DND-41 (cell line): ENCODE measurements at regions not wholly inside any gene's neighbourhood (a gene's known extent, or its start where the extent isn't known, plus 50 kb on each side); places are given as distances from the start of the nearest gene placed in this dataset.

Source experiments
- ATAC-seq: fragments of 200-7000 bp; cut with Tn5 transposase; 3 replicates; pipeline ENCODE4 v1.9.1; 2021; ENCODE audit warnings: low read depth; ENCODE audit not compliant: insufficient read depth
- DNase-seq: peaks from one replicate; pipeline ENCODE4 v3.0.0-alpha.2; 2020
- H2AFZ ChIP-seq: 2 replicates; pipeline ENCODE4 v1.6.0; 2012; ENCODE audit warnings: low read depth, low read length
- H3K27ac ChIP-seq: 2 replicates; pipeline ENCODE4 v1.5.1; 2012; ENCODE audit warnings: low read length, inconsistent platforms
- H3K27me3 ChIP-seq: fragments of 200-600 bp; sonication (generic); 2 replicates; pipeline ENCODE4 v1.6.0; 2012; ENCODE audit warnings: low read length, mild to moderate bottlenecking, inconsistent platforms; ENCODE audit not compliant: insufficient read depth, poor library complexity
- H3K36me3 ChIP-seq: 2 replicates; pipeline ENCODE4 v1.5.1; 2012; ENCODE audit warnings: low read length, inconsistent platforms; ENCODE audit not compliant: insufficient read depth
- H3K4me1 ChIP-seq: 2 replicates; pipeline ENCODE4 v1.5.1; 2012; ENCODE audit warnings: mild to moderate bottlenecking, low read length; ENCODE audit not compliant: insufficient read depth
- H3K4me2 ChIP-seq: 2 replicates; pipeline ENCODE4 v1.6.0; 2012; ENCODE audit warnings: mild to moderate bottlenecking, moderate library complexity, low read length, inconsistent platforms; ENCODE audit not compliant: insufficient read depth
- H3K4me3 ChIP-seq, 2 experiments: fragments of 200-600 bp in 1 of 2; shearing (Covaris generic) in 1 of 2; 2 replicates each; pipeline ENCODE4 v1.5.1; 2012 to 2016; ENCODE audit warnings: inconsistent platforms in 2 of 2, low read length in 2 of 2, mild to moderate bottlenecking in 2 of 2, low read depth in 1 of 2, moderate library complexity in 1 of 2
- H3K79me2 ChIP-seq: 2 replicates; pipeline ENCODE4 v1.6.0; 2012; ENCODE audit warnings: low read length, inconsistent platforms; ENCODE audit not compliant: insufficient read depth
- H3K9ac ChIP-seq: 2 replicates; pipeline ENCODE4 v1.6.0; 2012; ENCODE audit warnings: low read depth, mild to moderate bottlenecking, inconsistent platforms, low read length, moderate library complexity
- H3K9me3 ChIP-seq: 2 replicates; pipeline ENCODE4 v1.5.1; 2012; ENCODE audit warnings: low read length, moderate library complexity, mild to moderate bottlenecking, inconsistent platforms; ENCODE audit not compliant: insufficient read depth, severe bottlenecking
- H4K20me1 ChIP-seq: 2 replicates; pipeline ENCODE4 v1.6.0; 2012; ENCODE audit warnings: low read length; ENCODE audit not compliant: insufficient read depth
- EZH2 ChIP-seq: IDR thresholded peaks from 3 replicates; pipeline ENCODE4 v1.6.1; 2012; ENCODE audit warnings: borderline replicate concordance, low read depth, mild to moderate bottlenecking, moderate library complexity, low read length, inconsistent platforms; ENCODE audit not compliant: severe bottlenecking
- TF ChIP-seq, protein P1 (sequence below): IDR thresholded peaks from 2 replicates; pipeline ENCODE4 v1.5.1; 2012; ENCODE audit warnings: borderline replicate concordance, low read length, moderate library complexity, mild to moderate bottlenecking; ENCODE audit not compliant: poor library complexity, severe bottlenecking; ENCODE audit errors: extremely low read depth

DNA sequence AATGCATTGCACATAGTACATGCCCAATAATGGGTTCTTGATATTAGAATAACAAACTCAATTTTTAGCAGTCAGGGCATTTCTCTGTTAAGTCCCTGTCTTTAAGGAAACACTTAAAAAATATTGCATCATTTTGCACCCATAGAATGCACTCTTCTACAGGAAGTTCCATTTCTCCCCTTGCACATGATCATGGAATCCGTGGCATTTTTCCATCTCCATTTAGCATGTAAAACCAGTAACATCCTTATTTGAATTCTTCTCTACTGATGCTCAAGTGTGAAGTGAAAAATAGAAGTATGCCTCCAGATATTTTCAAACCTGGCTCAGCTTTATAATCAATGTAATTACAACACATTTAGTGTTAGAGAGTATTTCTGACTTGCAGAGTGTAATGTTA is 192.8 kb downstream of the RWDD3 start:
- Histone ChIP-seq H2AFZ (no peak overlapping the region), H3K9me3 (no peaks in the 10 kb centered on the region), H3K27ac (no peak overlapping the region), H3K4me3 (no peak overlapping the region), H3K9ac (no peak overlapping the region), H3K4me1 (no peaks in the 10 kb centered on the region), H3K79me2 (no peaks in the 10 kb centered on the region), H3K36me3 (no peaks in the 10 kb centered on the region), H3K27me3 (no peaks in the 10 kb centered on the region), H3K4me2 (no peak overlapping the region), H4K20me1 (no peaks in the 10 kb centered on the region)
- TF ChIP-seq, protein P1, sequence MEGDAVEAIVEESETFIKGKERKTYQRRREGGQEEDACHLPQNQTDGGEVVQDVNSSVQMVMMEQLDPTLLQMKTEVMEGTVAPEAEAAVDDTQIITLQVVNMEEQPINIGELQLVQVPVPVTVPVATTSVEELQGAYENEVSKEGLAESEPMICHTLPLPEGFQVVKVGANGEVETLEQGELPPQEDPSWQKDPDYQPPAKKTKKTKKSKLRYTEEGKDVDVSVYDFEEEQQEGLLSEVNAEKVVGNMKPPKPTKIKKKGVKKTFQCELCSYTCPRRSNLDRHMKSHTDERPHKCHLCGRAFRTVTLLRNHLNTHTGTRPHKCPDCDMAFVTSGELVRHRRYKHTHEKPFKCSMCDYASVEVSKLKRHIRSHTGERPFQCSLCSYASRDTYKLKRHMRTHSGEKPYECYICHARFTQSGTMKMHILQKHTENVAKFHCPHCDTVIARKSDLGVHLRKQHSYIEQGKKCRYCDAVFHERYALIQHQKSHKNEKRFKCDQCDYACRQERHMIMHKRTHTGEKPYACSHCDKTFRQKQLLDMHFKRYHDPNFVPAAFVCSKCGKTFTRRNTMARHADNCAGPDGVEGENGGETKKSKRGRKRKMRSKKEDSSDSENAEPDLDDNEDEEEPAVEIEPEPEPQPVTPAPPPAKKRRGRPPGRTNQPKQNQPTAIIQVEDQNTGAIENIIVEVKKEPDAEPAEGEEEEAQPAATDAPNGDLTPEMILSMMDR = no peak
- TF ChIP-seq EZH2 = no peak
- DNase-seq (no peak), ATAC-seq (no peak)

DNA sequence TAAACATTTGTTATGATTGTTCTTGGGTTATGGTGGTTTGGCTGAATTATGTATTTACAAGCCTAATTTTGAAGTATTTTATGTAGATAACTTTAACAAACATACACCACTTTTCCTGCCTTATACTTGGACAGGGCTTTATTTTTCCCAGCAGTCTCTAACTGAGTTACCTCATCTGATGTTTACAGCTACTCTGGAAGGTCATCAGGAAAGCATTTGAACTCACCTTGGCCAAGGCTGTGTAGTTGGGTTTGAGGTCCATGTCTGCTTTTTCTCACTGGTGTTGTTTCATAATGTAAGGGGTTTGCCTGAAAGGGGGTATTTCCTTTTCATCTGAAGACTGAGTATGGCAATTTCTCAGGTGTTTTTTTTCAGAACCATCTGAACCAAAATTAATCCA is 193.5 kb downstream of the RWDD3 start:
- no peak overlapping the region for H3K4me2 ChIP-seq
- H3K4me1 ChIP-seq = no peaks in the 10 kb centered on the region
- no peak overlapping the region for H3K9ac ChIP-seq
- no peak overlapping the region for H3K4me3 ChIP-seq
- H3K9me3 ChIP-seq = no peaks in the 10 kb centered on the region
- H3K36me3 ChIP-seq = no peaks in the 10 kb centered on the region
- H2AFZ ChIP-seq = no peak overlapping the region
- no peak for DNase-seq
- no peaks in the 10 kb centered on the region for H3K79me2 ChIP-seq
- ATAC-seq = no peak
- no peaks in the 10 kb centered on the region for H4K20me1 ChIP-seq
- no peak overlapping the region for H3K27ac ChIP-seq
- no peaks in the 10 kb centered on the region for H3K27me3 ChIP-seq
- TF ChIP-seq, protein P1 = no peak
- TF ChIP-seq EZH2 = no peak

DNA sequence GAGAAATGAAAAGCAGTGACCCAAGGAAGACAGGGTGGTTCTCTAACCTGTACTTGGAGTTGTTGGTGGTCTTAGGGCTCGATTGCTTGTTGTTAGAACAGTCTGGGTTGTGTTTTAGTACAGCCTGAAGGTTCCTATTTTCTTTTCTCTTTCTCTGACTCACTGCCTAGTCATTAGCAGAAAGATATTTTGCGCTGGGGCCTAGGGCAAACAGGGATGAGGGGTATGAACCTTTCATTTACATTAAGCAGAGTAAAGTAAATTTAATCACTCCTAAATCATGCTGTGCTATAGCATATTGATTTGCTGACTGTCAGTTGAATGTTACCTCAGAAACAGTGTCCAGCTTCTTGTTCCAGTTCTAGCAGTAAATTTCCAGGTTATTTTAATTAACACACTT is 197.2 kb downstream of the RWDD3 start:
- no peaks in the 10 kb centered on the region for H3K79me2 ChIP-seq
- no peak overlapping the region for H3K4me3 ChIP-seq
- no peak overlapping the region for H3K4me2 ChIP-seq
- no peak overlapping the region for H3K9ac ChIP-seq
- H4K20me1 ChIP-seq = no peaks in the 10 kb centered on the region
- no peak overlapping the region for H2AFZ ChIP-seq
- H3K27ac ChIP-seq = no peak overlapping the region
- ATAC-seq (no peak), DNase-seq (no peak)
- no peaks in the 10 kb centered on the region for H3K9me3 ChIP-seq
- no peaks in the 10 kb centered on the region for H3K27me3 ChIP-seq
- TF ChIP-seq EZH2 = no peak
- TF ChIP-seq, protein P1 = no peak
- H3K36me3 ChIP-seq = no peaks in the 10 kb centered on the region
- H3K4me1 ChIP-seq = no peaks in the 10 kb centered on the region

DNA sequence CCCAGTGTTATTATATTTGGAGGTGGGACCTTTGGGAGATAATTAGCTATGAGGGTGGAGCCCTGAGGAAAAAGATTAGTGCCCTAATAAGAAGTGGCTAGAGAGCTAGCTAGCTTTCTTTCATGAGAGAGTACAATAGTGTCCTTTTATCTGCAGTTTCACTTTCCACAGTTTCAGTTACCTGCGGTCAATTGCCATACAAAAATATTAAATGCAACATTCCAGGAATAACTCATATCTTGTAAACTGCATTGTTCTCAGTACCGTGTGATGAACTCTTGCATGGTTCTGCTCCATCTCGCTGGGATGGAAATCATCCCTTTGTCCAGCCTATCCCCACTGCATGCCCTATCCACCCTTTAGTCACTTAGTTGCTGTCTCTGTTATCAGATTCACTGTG is 201.6 kb downstream of the RWDD3 start:
- ATAC-seq = no peak
- H3K4me2 ChIP-seq = no peak overlapping the region
- no peaks in the 10 kb centered on the region for H3K4me1 ChIP-seq
- no peak overlapping the region for H3K9ac ChIP-seq
- H3K79me2 ChIP-seq = no peaks in the 10 kb centered on the region
- no peaks in the 10 kb centered on the region for H3K9me3 ChIP-seq
- no peaks in the 10 kb centered on the region for H4K20me1 ChIP-seq
- no peaks in the 10 kb centered on the region for H3K36me3 ChIP-seq
- H3K4me3 ChIP-seq = no peak overlapping the region
- no peak overlapping the region for H2AFZ ChIP-seq
- no peak for DNase-seq
- H3K27ac ChIP-seq = no peak overlapping the region
- H3K27me3 ChIP-seq = no peaks in the 10 kb centered on the region
- TF ChIP-seq, protein P1 = no peak
- no peak for TF ChIP-seq EZH2
